WTC11 (cell line): ENCODE measurements at regions not wholly inside any gene's neighbourhood (a gene's known extent, or its start where the extent isn't known, plus 50 kb on each side); places are given as distances from the start of the nearest gene placed in this dataset.

ENCODE experiments used
- ATAC-seq: fragments of 200-7000 bp; cut with Tn5 transposase; 2 replicates; pipeline ENCODE4 v1.10.0; 2021; ENCODE audit warnings: mild to moderate bottlenecking, moderate library complexity
- CTCF ChIA-PET: fragments of 300-600 bp; sonication (Branson Sonifier 250); formaldehyde crosslinking; loops from one replicate; lab custom pipeline; 2021; ENCODE audit warnings: antibody characterized with exemption; lab: Charles Lee
- POLR2A ChIA-PET: fragments of 350-600 bp; sonication (Branson Sonifier 250); formaldehyde crosslinking; loops from one replicate; lab custom pipeline; 2021; ENCODE audit warnings: antibody characterized with exemption; lab: Charles Lee
- DNase-seq: peaks from one replicate; pipeline ENCODE4 v3.0.0; 2021; ENCODE audit warnings: low spot score
- H3K27ac Mint-ChIP-seq: 2 replicates; pipeline ENCODE4 v1.8.0; 2021; ENCODE audit warnings: mixed read lengths
- H3K27me3 Mint-ChIP-seq: 2 replicates; pipeline ENCODE4 v1.8.0; 2021; ENCODE audit warnings: low read depth, mild to moderate bottlenecking, moderate library complexity, mixed read lengths
- H3K36me3 Mint-ChIP-seq: 2 replicates; pipeline ENCODE4 v1.8.0; 2021; ENCODE audit warnings: mixed read lengths
- H3K4me1 Mint-ChIP-seq: 2 replicates; pipeline ENCODE4 v1.8.0; 2022; ENCODE audit warnings: mixed read lengths
- H3K4me3 Mint-ChIP-seq: 2 replicates; pipeline ENCODE4 v1.8.0; 2021; ENCODE audit warnings: mild to moderate bottlenecking, moderate library complexity, mixed read lengths
- H3K9me3 Mint-ChIP-seq: 2 replicates; pipeline ENCODE4 v1.8.0; 2021; ENCODE audit warnings: mixed read lengths
- AFF4 ChIP-seq: sonication (generic); formaldehyde crosslinking; IDR thresholded peaks from 2 replicates; pipeline ENCODE4 v1.8.1; 2023; ENCODE audit warnings: mild to moderate bottlenecking, missing genetic modification reagents, borderline replicate concordance
- AR ChIP-seq: fragments of 250-450 bp; sonication (Bioruptor Pico); IDR thresholded peaks from 2 replicates; pipeline ENCODE4 v1.9.0; 2021; ENCODE audit warnings: mild to moderate bottlenecking
- ATF6 ChIP-seq: sonication (generic); formaldehyde crosslinking; IDR thresholded peaks from 2 replicates; pipeline ENCODE4 v1.8.1; 2023; ENCODE audit warnings: mild to moderate bottlenecking, missing genetic modification reagents
- CBFB ChIP-seq: sonication (generic); formaldehyde crosslinking; IDR thresholded peaks from 2 replicates; pipeline ENCODE4 v1.8.1; 2022; ENCODE audit warnings: mild to moderate bottlenecking, low read depth, missing genetic modification reagents
- E2F1 ChIP-seq: sonication (generic); formaldehyde crosslinking; IDR thresholded peaks from 2 replicates; pipeline ENCODE4 v1.8.0; 2022; ENCODE audit warnings: mild to moderate bottlenecking, missing genetic modification reagents
- E2F4 ChIP-seq: sonication (generic); formaldehyde crosslinking; IDR thresholded peaks from 2 replicates; pipeline ENCODE4 v1.8.1; 2022; ENCODE audit warnings: low read depth, mild to moderate bottlenecking, moderate library complexity, missing genetic modification reagents, borderline replicate concordance
- FOXP1 ChIP-seq: sonication (generic); formaldehyde crosslinking; IDR thresholded peaks from 2 replicates; pipeline ENCODE4 v1.8.0; 2022; ENCODE audit warnings: missing genetic modification reagents, mild to moderate bottlenecking, moderate library complexity, borderline replicate concordance
- GABPB1 ChIP-seq: sonication (generic); formaldehyde crosslinking; IDR thresholded peaks from 2 replicates; pipeline ENCODE4 v1.8.1; 2023; ENCODE audit warnings: mild to moderate bottlenecking, missing genetic modification reagents
- GRHL2 ChIP-seq: fragments of 250-450 bp; sonication (Bioruptor Pico); IDR thresholded peaks from 2 replicates; pipeline ENCODE4 v1.8.0; 2022; ENCODE audit warnings: mild to moderate bottlenecking, moderate library complexity; ENCODE audit not compliant: insufficient replicate concordance, severe bottlenecking
- IRF2 ChIP-seq: sonication (generic); formaldehyde crosslinking; IDR thresholded peaks from 2 replicates; pipeline ENCODE4 v1.8.0; 2022; ENCODE audit warnings: low read depth, missing genetic modification reagents, borderline replicate concordance
- MLX ChIP-seq: sonication (generic); formaldehyde crosslinking; IDR thresholded peaks from 2 replicates; pipeline ENCODE4 v1.8.1; 2023; ENCODE audit warnings: mild to moderate bottlenecking, missing genetic modification reagents, moderate library complexity
- MYBL2 ChIP-seq: sonication (generic); formaldehyde crosslinking; IDR thresholded peaks from 2 replicates; pipeline ENCODE4 v1.8.1; 2023; ENCODE audit warnings: mild to moderate bottlenecking, moderate library complexity, missing genetic modification reagents
- NFATC4 ChIP-seq: fragments of 250-450 bp; sonication (Bioruptor Pico); IDR thresholded peaks from 2 replicates; pipeline ENCODE4 v1.9.0; 2021; ENCODE audit warnings: mild to moderate bottlenecking
- NR3C1 ChIP-seq: sonication (generic); formaldehyde crosslinking; conservative IDR thresholded peaks from 2 replicates; pipeline ENCODE4 v1.8.1; 2023; ENCODE audit warnings: low read depth, mild to moderate bottlenecking, missing genetic modification reagents
- RELA ChIP-seq: sonication (generic); formaldehyde crosslinking; IDR thresholded peaks from 2 replicates; pipeline ENCODE4 v1.8.1; 2022; ENCODE audit warnings: missing genetic modification reagents, mild to moderate bottlenecking, borderline replicate concordance
- SMAD3 ChIP-seq: sonication (generic); formaldehyde crosslinking; IDR thresholded peaks from 2 replicates; pipeline ENCODE4 v1.8.0; 2022; ENCODE audit warnings: missing genetic modification reagents, mild to moderate bottlenecking, borderline replicate concordance
- SMAD4 ChIP-seq: sonication (generic); formaldehyde crosslinking; IDR thresholded peaks from 2 replicates; pipeline ENCODE4 v1.8.0; 2022; ENCODE audit warnings: mild to moderate bottlenecking, missing genetic modification reagents
- TP53 ChIP-seq: sonication (generic); formaldehyde crosslinking; IDR thresholded peaks from 2 replicates; pipeline ENCODE4 v1.8.1; 2023; ENCODE audit warnings: mild to moderate bottlenecking, missing genetic modification reagents
- ZBTB21 ChIP-seq: sonication (generic); formaldehyde crosslinking; IDR thresholded peaks from 2 replicates; pipeline ENCODE4 v1.8.1; 2023; ENCODE audit warnings: mild to moderate bottlenecking, missing genetic modification reagents, borderline replicate concordance
- ZNF416 ChIP-seq: fragments of 250-450 bp; sonication (Bioruptor Pico); IDR thresholded peaks from 2 replicates; pipeline ENCODE4 v1.9.0; 2021; ENCODE audit warnings: mild to moderate bottlenecking, inconsistent platforms
- ZNF671 ChIP-seq: fragments of 250-450 bp; sonication (Bioruptor Pico); IDR thresholded peaks from 2 replicates; pipeline ENCODE4 v1.8.0; 2021; ENCODE audit warnings: mild to moderate bottlenecking

GRCh38 chr2:2756886-2757285, 425.8 kb upstream of the MYT1L start:
- H3K4me3 Mint-ChIP-seq = no peak overlapping the region
- peaks cover 38% of the 10 kb centered on the region for H3K9me3 Mint-ChIP-seq
- ATAC-seq = no peak
- no peak overlapping the region for H3K27ac Mint-ChIP-seq
- H3K36me3 Mint-ChIP-seq = peaks cover 24% of the 10 kb centered on the region
- H3K4me1 Mint-ChIP-seq = no peaks in the 10 kb centered on the region
- peaks cover 2% of the 10 kb centered on the region; the same call in 1 of the 2 replicates for H3K27me3 Mint-ChIP-seq
- TF ChIP-seq NFATC4 (CRISPR knock-in tag) = no peak
- TF ChIP-seq MYBL2 (CRISPR knock-in tag) = no peak
- no peak for TF ChIP-seq ZNF671 (CRISPR knock-in tag)
- TF ChIP-seq ZNF416 = no peak
- TF ChIP-seq ZBTB21 = no peak
- no peak for TF ChIP-seq CBFB
- no peak for TF ChIP-seq GABPB1 (CRISPR knock-in tag)
- no peak for TF ChIP-seq SMAD4 (CRISPR knock-in tag)
- no peak for TF ChIP-seq E2F4 (CRISPR knock-in tag)
- no peak for TF ChIP-seq GRHL2 (CRISPR knock-in tag)
- TF ChIP-seq SMAD3 (CRISPR knock-in tag) = no peak
- no peak for TF ChIP-seq FOXP1 (CRISPR knock-in tag)
- TF ChIP-seq IRF2 (CRISPR knock-in tag) = no peak
- TF ChIP-seq TP53 (CRISPR knock-in tag) = no peak
- no peak for TF ChIP-seq AR (CRISPR knock-in tag)
- TF ChIP-seq ATF6 = no peak
- POLR2A ChIA-PET = no interaction called here
- CTCF ChIA-PET = no interaction called here
- DNase-seq = no peak

GRCh38 chr2:2755990-2756389, 424.9 kb upstream of the MYT1L start:
- ChIA-PET CTCF (no interaction called here), POLR2A (no interaction called here)
- no peak for ATAC-seq
- no peak overlapping the region for H3K27ac Mint-ChIP-seq
- H3K4me1 Mint-ChIP-seq = no peaks in the 10 kb centered on the region
- H3K36me3 Mint-ChIP-seq = peaks cover 21% of the 10 kb centered on the region
- peaks cover 37% of the 10 kb centered on the region for H3K9me3 Mint-ChIP-seq
- no peak overlapping the region for H3K4me3 Mint-ChIP-seq
- no peak for DNase-seq
- H3K27me3 Mint-ChIP-seq = peaks cover 2% of the 10 kb centered on the region; the same call in 1 of the 2 replicates
- no peak for TF ChIP-seq RELA
- TF ChIP-seq E2F4 (CRISPR knock-in tag) = no peak
- TF ChIP-seq AFF4 (CRISPR knock-in tag) = no peak
- TF ChIP-seq ZNF416 = no peak
- TF ChIP-seq E2F1 (CRISPR knock-in tag) = no peak
- no peak for TF ChIP-seq NFATC4 (CRISPR knock-in tag)
- TF ChIP-seq MLX (CRISPR knock-in tag) = no peak
- no peak for TF ChIP-seq ZBTB21
- no peak for TF ChIP-seq NR3C1 (CRISPR knock-in tag)
